Suprapubic skin (tissue), 4 donors: ENCODE measurements at regions not wholly inside any gene's neighbourhood (a gene's known extent, or its start where the extent isn't known, plus 50 kb on each side); places are given as distances from the start of the nearest gene placed in this dataset.

Experiments used
- CTCF ChIP-seq, 2 donors: fragments of 200-600 bp in 1 of 2; fragments of 450-650 bp in 1 of 2; sonication (generic) in 1 of 2; IDR thresholded peaks; one replicate each; pipeline ENCODE4 v1.5.1; 2016 to 2019; ENCODE audit warnings: antibody characterized with exemption in 2 of 2, mild to moderate bottlenecking in 1 of 2, moderate library complexity in 1 of 2
- EP300 ChIP-seq: sonication (generic); formaldehyde crosslinking; IDR thresholded peaks from one replicate; pipeline ENCODE4 v1.6.1; 2017; ENCODE audit warnings: antibody characterized with exemption
- POLR2A ChIP-seq, 2 donors: fragments of 450-650 bp; IDR thresholded peaks; one replicate each; pipeline ENCODE4 v1.6.1; 2017; ENCODE audit warnings: antibody characterized with exemption in 2 of 2, mild to moderate bottlenecking in 2 of 2, moderate library complexity in 2 of 2
- POLR2AphosphoS5 ChIP-seq, 3 donors: sonication (generic); formaldehyde crosslinking; IDR thresholded peaks; one replicate each; pipeline ENCODE4 v1.6.1; 2017; ENCODE audit warnings: antibody characterized with exemption in 3 of 3

GRCh38 chr5:98402130-98402529 is 371.3 kb upstream of the RGMB start:
- TF ChIP-seq CTCF (IDR thresholded peaks at IDR 0.05) (no peak), POLR2A (IDR thresholded peaks at IDR 0.05) (no peak), POLR2AphosphoS5 (IDR thresholded peaks at IDR 0.05) (no peak), EP300 (no peak)
